Stimulated activated naive CD8-positive, alpha-beta T cell treated with anti-CD3 and anti-CD28 coated beads, Interleukin-15, Interleukin-2, amounts not matched to agents 100 ng/mL and 50 ng/mL, for 24 hours (primary cell): ENCODE measurements at regions not wholly inside any gene's neighbourhood (a gene's known extent, or its start where the extent isn't known, plus 50 kb on each side); places are given as distances from the start of the nearest gene placed in this dataset.

Source experiments
- H3K27ac Mint-ChIP-seq: one replicate; pipeline ENCODE4 v1.8.0; 2021; ENCODE audit warnings: mild to moderate bottlenecking, mixed read lengths
- H3K27me3 Mint-ChIP-seq: one replicate; pipeline ENCODE4 v1.8.0; 2021; ENCODE audit warnings: mixed read lengths
- H3K36me3 Mint-ChIP-seq: one replicate; pipeline ENCODE4 v1.8.0; 2021; ENCODE audit warnings: low read depth, mixed read lengths
- H3K4me1 Mint-ChIP-seq: one replicate; pipeline ENCODE4 v1.8.0; 2021; ENCODE audit warnings: low read depth, mixed read lengths
- H3K4me3 Mint-ChIP-seq: one replicate; pipeline ENCODE4 v1.8.0; 2021; ENCODE audit warnings: mild to moderate bottlenecking, mixed read lengths
- H3K9me3 Mint-ChIP-seq: one replicate; pipeline ENCODE4 v1.8.0; 2021; ENCODE audit warnings: mixed read lengths

- Mint-ChIP-seq H3K36me3 (no peaks in the 10 kb centered on the region), H3K9me3 (no peaks in the 10 kb centered on the region), H3K4me1 (no peaks in the 10 kb centered on the region), H3K4me3 (no peak overlapping the region), H3K27me3 (no peaks in the 10 kb centered on the region), H3K27ac (no peak overlapping the region)
Observed at GRCh38 chr18:56391931-56392590, 246.3 kb downstream of the TXNL1 start.

GRCh38 chr18:56390626-56391025, 247.8 kb downstream of the TXNL1 start:
- Mint-ChIP-seq H3K4me1 (no peaks in the 10 kb centered on the region), H3K27me3 (no peaks in the 10 kb centered on the region), H3K27ac (no peak overlapping the region), H3K9me3 (no peaks in the 10 kb centered on the region), H3K4me3 (no peak overlapping the region), H3K36me3 (no peaks in the 10 kb centered on the region)

DNA sequence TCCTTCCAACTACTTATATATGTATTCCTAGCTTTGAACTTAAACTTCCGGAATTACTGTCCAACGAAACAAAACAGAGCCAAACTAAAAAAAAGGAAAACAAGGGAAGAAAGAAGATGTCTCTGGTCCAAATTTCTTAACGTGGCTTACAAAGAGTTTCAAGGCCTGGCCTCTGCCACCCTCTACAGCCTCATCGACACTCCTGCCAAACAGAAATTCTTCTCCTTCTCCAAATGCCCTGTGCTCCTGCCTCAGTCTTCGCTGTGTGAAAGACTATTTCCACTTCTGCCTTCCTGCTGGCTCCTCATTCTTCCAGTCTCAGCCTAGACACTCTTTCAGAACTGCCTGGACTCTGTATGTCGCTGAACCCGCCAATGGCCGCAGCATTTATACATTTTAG, 249.2 kb downstream of the TXNL1 start:
- Mint-ChIP-seq H3K36me3 (no peaks in the 10 kb centered on the region), H3K4me1 (no peaks in the 10 kb centered on the region), H3K4me3 (no peak overlapping the region), H3K27ac (no peak overlapping the region), H3K9me3 (no peaks in the 10 kb centered on the region), H3K27me3 (no peaks in the 10 kb centered on the region)

- no peak overlapping the region for H3K27ac Mint-ChIP-seq
- no peaks in the 10 kb centered on the region for H3K4me1 Mint-ChIP-seq
- no peaks in the 10 kb centered on the region for H3K36me3 Mint-ChIP-seq
- H3K9me3 Mint-ChIP-seq: no peaks in the 10 kb centered on the region
- no peak overlapping the region for H3K4me3 Mint-ChIP-seq
- no peaks in the 10 kb centered on the region for H3K27me3 Mint-ChIP-seq
Observed at GRCh38 chr18:56388571-56388970, 249.8 kb downstream of the TXNL1 start.

GRCh38 chr18:56386856-56387255, 251.5 kb downstream of the TXNL1 start:
- Mint-ChIP-seq H3K4me3 (no peak overlapping the region), H3K4me1 (no peaks in the 10 kb centered on the region), H3K27ac (no peak overlapping the region), H3K9me3 (no peaks in the 10 kb centered on the region), H3K36me3 (no peaks in the 10 kb centered on the region), H3K27me3 (no peaks in the 10 kb centered on the region)

GRCh38 chr18:56383349-56383748, 255.0 kb downstream of the TXNL1 start:
- Mint-ChIP-seq H3K27me3 (no peaks in the 10 kb centered on the region), H3K4me3 (no peak overlapping the region), H3K9me3 (no peaks in the 10 kb centered on the region), H3K36me3 (no peaks in the 10 kb centered on the region), H3K27ac (no peak overlapping the region), H3K4me1 (no peaks in the 10 kb centered on the region)

DNA sequence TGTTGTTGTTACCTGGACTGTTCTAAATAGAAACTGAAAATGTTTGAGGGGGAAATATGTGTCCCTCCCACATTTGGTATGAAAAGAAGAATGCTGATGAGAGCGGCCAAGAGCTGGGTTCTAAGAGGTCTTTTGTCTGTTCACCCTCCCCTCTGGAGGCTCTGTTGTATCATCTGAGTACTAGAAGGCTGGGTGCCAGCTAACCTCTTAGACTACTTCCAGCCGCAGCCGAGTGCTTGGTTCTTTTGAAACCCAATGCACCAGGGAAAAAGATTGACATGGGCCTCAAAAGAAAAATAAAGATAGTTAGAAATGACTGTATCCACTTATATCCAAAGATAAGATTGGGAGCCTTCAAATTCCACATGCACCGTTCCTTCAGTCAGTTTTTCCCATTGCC, 255.9 kb downstream of the TXNL1 start:
- Mint-ChIP-seq H3K4me1 (no peaks in the 10 kb centered on the region), H3K4me3 (no peak overlapping the region), H3K9me3 (no peaks in the 10 kb centered on the region), H3K36me3 (no peaks in the 10 kb centered on the region), H3K27ac (no peak overlapping the region), H3K27me3 (no peaks in the 10 kb centered on the region)

DNA sequence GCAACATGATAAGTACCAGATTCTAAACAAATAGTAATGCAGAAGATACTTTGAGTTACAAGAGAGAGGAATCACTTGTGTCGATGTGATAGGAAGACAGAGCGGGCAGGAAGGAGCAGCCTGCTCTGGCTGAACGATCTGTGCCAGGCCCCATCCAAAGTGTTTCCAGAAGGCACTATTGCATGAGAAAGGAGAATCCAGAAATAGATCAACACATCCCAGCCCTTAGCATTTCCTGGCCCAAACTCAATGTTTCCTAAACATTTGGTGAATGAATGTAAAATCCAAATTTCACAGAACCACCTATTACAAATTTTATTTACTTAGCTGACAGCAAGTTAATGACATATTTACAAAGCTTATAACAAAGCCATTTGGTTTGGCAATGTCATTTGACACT, 257.2 kb downstream of the TXNL1 start:
- no peaks in the 10 kb centered on the region for H3K36me3 Mint-ChIP-seq
- H3K4me1 Mint-ChIP-seq: no peaks in the 10 kb centered on the region
- no peaks in the 10 kb centered on the region for H3K27me3 Mint-ChIP-seq
- no peaks in the 10 kb centered on the region for H3K9me3 Mint-ChIP-seq
- H3K27ac Mint-ChIP-seq: no peak overlapping the region
- H3K4me3 Mint-ChIP-seq: no peak overlapping the region

DNA sequence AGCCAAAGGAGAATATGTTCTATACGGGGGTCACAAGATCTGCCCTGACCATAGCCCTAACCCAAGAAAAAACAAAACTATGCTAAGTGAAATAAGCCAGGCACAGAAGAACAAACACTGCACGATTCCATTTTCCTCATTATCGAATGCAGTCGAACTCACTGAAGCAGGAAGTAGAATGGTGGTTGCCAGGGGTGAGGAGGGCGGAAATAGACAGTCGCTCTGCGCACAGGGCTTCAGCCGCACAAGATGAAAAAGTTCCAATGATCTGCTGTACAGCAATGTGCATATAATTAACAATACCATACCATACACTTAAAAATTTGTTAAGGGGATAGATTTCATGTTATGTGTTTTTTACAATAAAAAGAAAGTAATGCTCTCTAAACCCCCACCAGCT, 257.7 kb downstream of the TXNL1 start:
- Mint-ChIP-seq H3K4me1 (no peaks in the 10 kb centered on the region), H3K36me3 (no peaks in the 10 kb centered on the region), H3K4me3 (no peak overlapping the region), H3K27me3 (no peaks in the 10 kb centered on the region), H3K9me3 (no peaks in the 10 kb centered on the region), H3K27ac (no peak overlapping the region)

- H3K27me3 Mint-ChIP-seq: no peaks in the 10 kb centered on the region
- H3K36me3 Mint-ChIP-seq: no peaks in the 10 kb centered on the region
- no peaks in the 10 kb centered on the region for H3K9me3 Mint-ChIP-seq
- no peak overlapping the region for H3K27ac Mint-ChIP-seq
- H3K4me1 Mint-ChIP-seq: no peaks in the 10 kb centered on the region
- H3K4me3 Mint-ChIP-seq: no peak overlapping the region
Observed at GRCh38 chr18:56379256-56379655, 259.1 kb downstream of the TXNL1 start.

DNA sequence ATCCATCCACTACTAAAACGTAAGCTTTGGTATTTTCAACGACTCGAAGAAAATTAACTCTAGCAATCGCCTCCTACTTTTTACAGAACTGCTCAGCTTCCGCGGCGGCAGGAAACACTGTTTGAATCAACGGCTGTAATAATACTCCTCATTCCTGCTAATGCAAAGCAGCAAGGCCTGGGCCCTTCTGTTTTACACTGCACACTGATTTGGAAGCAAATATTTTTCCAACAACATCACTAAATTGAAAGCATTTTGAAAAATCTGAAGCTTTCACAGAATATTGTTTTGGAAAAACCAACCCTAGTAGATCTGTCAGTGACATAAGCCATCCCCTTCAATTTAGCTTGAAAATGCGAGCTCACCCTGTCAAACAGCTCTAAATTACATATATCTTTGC, 261.2 kb downstream of the TXNL1 start:
- no peaks in the 10 kb centered on the region for H3K27me3 Mint-ChIP-seq
- no peaks in the 10 kb centered on the region for H3K9me3 Mint-ChIP-seq
- H3K27ac Mint-ChIP-seq: no peak overlapping the region
- no peaks in the 10 kb centered on the region for H3K36me3 Mint-ChIP-seq
- no peaks in the 10 kb centered on the region for H3K4me1 Mint-ChIP-seq
- no peak overlapping the region for H3K4me3 Mint-ChIP-seq

DNA sequence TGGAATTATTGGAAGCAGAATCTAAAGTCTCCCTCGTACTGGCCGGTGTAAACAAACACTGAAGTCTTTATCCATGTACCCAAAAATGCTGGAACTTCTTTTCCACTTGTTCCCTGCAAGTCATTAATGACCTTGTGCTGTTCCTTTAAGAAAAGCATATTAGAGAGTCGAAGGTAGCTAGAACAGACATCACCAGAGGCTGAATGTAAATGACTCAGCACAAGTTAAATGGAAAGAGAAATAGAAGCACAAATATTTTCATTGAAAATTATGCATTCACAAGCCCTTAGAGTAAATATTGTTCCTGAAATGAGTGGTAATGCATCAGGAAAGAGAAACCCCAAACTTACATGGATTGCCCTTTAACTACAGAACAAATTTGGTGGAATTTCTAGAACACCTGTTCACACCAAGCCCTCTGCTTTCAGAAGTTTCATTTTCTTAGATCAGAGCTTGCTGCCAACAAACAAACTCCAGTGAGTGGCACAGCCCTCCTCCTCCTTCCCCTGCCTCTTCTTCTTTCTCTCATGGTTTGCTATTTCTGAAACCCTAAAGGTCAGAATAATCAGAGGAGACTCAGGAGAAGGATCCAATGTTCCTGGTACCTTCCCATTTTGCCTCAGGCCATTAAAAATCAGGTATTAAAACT, 264.3 kb downstream of the TXNL1 start:
- Mint-ChIP-seq H3K36me3 (no peaks in the 10 kb centered on the region), H3K27me3 (peaks cover 4% of the 10 kb centered on the region), H3K9me3 (no peaks in the 10 kb centered on the region), H3K4me3 (no peak overlapping the region), H3K27ac (no peak overlapping the region), H3K4me1 (no peaks in the 10 kb centered on the region)

DNA sequence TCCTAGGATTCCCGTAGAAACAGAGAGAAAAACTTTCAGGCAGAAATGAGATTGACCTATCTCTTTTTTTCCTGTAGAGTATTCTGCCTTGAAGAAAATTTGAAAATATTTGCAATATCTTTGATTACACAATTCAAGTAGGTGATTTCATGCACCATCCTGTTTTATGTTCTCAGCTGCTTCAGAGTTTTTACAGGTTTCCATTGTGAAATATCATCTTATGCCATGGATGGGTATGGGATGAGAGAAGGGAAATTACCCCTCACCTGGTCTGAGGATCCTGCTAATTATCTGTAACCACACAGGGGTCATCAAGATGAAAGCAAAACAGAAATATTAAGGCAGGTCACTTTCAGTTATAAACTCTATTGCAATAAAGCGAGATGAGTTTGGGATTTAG, 264.8 kb downstream of the TXNL1 start:
- Mint-ChIP-seq H3K36me3 (no peaks in the 10 kb centered on the region), H3K4me1 (no peaks in the 10 kb centered on the region), H3K27ac (no peak overlapping the region)

GRCh38 chr18:56368066-56368465, 270.3 kb downstream of the TXNL1 start:
- no peaks in the 10 kb centered on the region for H3K9me3 Mint-ChIP-seq
- H3K4me3 Mint-ChIP-seq: no peak overlapping the region
- no peak overlapping the region for H3K27ac Mint-ChIP-seq
- H3K27me3 Mint-ChIP-seq: peaks cover 4% of the 10 kb centered on the region
- no peaks in the 10 kb centered on the region for H3K36me3 Mint-ChIP-seq
- no peaks in the 10 kb centered on the region for H3K4me1 Mint-ChIP-seq

More for the DNA sequence above, 264.8 kb downstream of the TXNL1 start:
- H3K27me3 Mint-ChIP-seq: peaks cover 4% of the 10 kb centered on the region
- H3K4me3 Mint-ChIP-seq: no peak overlapping the region
- no peaks in the 10 kb centered on the region for H3K9me3 Mint-ChIP-seq

GRCh38 chr18:56358608-56359280, 279.6 kb downstream of the TXNL1 start:
- Mint-ChIP-seq H3K4me3 (no peak overlapping the region), H3K4me1 (no peaks in the 10 kb centered on the region), H3K9me3 (peaks cover 21% of the 10 kb centered on the region), H3K27me3 (no peaks in the 10 kb centered on the region), H3K36me3 (no peaks in the 10 kb centered on the region), H3K27ac (no peak overlapping the region)
